Hematopoietic multipotent progenitor cell (in vitro differentiated cells): ENCODE measurements at regions not wholly inside any gene's neighbourhood (a gene's known extent, or its start where the extent isn't known, plus 50 kb on each side); places are given as distances from the start of the nearest gene placed in this dataset.
A peak's percentile ranks its signal among the peaks of the same experiment; 100 is the strongest.

Source experiments
- DNase-seq, 3 donors: peaks; one replicate each; pipeline ENCODE4 v3.0.0-alpha.2; 2011 to 2015; ENCODE audit warnings: low read depth in 2 of 3, low spot score in 2 of 3

DNA sequence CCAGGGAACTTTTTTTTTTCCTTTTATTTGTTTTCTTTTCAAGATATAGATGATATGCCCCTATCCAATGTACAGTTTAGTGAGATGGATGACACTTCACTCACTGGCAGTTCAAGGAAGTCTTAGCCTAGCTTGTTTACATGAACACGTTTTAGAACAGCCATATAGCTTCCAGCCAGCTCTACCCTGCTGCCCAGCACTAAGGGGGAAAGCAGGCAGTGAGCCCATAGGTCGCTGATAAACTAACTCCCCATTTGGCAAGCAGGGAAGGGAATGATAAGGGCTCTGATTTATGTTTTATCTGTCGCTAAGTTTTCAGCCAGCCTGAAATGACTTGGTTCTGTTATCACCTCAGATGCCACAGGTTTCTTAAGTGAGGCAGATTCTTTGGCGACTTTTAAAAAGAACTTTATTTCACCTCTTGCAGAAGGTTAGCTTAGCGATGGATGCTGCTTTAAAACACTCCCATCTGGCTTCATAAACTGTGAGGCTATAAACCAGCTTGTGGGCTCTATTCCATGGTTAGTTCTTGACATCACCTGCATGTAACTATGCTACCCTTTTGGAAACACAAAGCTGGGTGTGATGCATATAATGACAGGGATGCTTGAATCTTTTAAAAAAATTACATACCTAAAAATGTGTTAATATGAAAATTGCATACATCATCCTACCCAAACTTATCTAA, 348.4 kb downstream of the FBXO8 start:
- DNase-seq = no peak

DNA sequence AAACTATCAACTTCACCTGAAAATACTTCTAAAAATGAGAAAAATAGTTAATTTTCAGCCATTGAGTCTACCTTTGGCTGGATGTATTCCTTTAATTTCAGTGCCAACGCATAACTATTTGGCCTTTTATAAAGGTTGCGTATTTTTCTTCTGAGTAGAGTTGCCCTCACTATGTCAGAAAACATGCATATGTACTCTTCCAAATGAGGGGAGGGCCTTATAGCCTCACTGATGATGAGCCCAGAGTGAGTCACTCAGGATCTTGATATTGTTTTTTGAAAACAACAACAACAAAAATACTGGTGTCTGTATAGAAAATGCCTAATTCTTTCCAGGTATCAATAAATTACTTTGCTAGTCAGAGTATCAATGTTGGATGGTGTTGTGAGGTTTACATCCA, 349.3 kb downstream of the FBXO8 start:
- DNase-seq = no peak

DNA sequence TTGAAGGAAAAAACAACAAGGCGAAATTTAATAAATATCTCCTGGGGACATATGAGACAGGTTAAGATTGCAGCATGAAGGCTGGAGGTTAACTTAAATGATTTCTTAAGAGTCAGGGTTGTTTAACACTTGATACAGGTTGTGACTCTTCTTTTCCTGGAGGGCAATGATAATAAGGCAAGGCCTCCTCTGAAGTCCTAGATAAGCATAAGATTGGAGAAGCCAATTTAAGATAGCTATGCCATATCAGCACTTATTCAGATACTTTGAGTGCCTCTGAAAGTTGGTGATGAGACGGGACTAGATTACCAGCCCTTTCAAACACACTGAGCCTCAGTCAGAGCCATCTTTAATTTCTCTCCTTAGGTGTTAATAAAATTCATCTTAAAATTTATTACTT, 350.8 kb downstream of the FBXO8 start:
- DNase-seq = no peak

DNA sequence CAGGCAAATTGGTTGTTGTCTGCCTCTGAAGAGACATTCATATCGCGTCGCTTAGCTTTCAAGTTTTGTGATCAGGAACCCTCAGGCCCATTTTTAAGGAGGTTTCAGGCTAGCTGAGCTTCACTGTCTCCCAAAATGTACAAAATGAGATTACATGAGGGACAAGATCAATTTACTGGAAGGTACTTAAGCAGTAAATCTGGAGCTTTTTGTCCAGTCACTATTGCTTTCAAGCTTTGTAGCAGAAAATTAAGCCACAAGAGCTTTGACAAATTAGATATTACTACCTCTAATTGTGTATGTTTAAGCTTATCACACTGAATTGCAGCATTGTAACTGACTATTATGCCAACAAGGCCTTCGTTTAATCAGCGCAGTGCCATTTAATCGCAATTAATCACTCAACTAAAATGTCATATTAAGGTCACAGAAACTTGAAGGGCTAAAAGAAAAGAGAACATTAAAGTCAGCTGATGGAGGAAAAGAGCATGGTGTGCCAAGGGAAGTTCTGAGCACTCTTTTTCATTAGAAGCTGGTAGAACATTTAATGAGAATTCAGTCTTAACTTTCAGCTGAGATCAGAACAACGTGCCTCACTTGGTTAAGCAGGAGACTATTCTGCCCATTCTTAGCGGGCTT, 353.0 kb downstream of the FBXO8 start:
- DNase-seq = no peak

DNA sequence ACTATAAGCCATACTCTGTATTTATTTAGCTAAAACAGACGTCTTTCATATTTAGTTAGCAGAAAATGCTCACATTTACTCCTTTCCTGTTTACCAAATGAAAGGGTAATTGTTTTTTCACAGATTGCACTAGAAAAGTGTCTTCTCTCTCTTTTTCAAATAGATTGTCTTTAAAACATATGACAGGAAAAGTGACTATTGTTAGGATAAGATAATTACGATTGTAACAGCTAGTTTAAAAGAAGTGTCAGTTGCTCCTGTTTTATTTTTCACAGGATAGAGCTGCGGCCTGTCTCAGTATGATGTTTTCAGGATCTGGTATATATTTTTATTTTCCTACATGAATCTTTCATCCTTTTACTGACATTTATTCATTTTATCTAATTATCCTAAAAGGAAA, 353.5 kb downstream of the FBXO8 start:
- DNase-seq = no peak

DNA sequence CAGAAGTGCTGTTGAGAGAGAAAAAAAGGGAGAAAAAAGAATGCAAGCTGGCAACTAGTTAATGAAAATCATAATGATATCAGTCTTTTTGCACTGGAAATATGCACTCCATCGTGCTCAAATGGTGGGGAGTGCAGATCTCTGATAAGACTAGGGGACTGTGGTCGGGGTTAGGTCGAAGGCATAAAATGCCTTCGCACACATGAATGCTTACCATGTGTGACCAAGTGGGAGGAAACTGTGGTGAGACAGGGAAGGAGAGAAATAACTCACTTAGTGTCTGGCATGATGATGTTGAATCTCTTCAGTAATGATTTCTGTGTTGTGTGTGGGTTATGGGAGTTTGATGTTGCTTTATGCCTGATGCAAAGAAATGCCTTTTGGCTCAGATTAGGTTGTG, 358.9 kb downstream of the FBXO8 start:
- peak in 2 of 3 donors; percentile 82 to 96 for DNase-seq

DNA sequence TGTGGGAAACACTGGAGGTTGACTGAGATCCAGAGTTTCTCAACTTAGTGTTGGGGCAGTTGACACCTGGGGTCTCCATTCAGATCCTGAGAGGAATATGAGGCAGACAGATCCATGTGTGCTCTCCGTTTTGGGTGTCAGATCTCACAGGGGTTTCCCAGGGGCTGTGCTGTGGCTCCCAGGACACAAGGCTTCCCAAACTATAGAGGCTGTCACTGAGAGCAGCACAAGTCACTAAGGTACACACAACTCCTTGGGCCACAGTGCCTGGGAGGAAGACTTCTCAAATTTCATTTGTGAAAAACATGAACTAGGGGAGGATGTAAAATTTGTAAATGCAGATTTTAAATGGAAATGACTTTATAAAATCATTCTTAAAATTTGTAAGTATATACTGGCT, 363.6 kb downstream of the FBXO8 start:
- no peak for DNase-seq

DNA sequence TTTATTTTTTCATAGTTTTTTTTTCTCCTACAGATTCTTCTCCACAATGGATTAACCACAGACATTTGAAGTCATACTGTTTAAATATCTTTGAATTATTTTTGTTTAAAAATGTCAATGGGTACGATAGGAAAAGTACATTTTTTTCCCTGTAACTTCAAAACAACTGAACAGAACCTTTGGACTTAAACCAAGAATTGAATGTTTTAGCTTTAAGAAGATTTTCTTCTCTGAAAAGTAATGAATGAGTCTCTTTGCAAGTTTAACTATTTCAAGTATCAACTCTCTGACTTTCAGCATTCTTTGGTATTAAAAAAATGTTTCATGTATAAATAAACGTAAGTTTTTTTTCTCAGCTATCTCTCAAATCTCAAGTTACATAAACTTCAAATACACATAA, 364.3 kb downstream of the FBXO8 start:
- DNase-seq = no peak

DNA sequence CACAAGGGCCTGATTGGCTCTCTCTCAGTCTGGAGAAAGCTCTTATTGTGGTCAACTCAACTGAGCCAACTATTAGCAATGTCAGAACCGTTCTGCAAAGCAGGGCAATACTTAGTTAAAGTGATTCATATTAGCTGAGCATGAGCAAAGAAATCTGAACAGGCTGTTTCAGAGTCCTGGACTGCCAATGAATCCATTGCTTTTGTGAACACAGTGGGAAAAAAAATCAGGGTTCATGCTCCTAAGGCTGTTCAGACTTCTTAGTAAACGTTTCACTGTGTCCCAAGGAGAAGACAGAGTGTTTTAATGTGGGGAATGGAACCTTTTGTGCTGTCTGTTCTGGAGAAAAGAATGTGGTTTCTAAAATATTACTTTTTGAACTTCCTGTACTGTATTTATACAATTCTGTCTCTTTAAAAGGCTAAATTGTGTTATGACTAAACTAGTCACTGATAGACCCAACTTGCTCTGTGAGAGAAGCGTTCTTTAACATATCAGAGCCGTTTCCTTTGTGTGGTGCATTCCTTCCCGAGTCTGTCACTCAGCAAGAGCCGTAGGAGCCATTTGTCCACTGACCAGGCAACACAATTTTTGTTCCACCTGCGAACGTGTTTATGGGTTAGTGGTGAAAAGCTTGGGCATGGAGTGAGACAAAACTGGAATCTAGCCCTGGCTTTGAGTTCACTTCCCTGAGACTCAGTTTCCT, 366.1 kb downstream of the FBXO8 start:
- no peak for DNase-seq

DNA sequence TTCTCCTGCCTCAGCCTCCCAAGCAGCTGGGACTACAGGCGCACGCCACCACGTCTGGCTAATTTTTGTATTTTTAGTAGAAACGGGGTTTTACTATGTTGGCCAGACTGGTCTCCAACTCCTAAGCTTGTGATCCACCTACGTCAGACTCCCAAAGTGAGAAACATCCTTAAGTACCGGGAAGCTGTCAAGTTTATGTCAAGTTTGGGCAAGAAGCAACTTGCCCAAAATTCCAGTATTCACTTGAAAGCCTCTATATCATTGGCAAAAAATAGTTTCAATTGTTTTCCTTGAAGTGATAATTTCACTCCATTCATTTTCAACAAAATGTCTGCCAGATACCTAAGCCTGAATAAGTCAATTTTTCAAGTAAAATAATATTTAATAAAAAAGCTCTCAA, 370.0 kb downstream of the FBXO8 start:
- no peak for DNase-seq

DNA sequence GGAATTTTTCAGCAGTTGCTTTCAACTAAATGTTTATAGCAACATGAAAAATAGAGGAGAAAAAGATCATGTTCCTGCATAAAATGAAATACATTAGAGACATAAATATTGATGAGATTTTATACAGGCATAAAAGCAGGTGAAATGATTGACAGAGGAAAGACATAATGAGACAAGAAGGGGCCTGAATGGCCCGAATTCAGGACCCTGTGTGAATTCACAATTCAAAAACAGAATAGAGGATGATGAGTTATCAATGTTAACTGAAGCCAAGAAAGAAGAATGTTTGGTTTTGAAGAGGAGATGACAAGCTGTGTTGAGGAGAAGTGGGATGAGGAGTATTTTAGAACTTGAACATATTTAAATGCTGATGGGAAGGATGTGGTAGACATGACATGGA, 371.1 kb downstream of the FBXO8 start:
- no peak for DNase-seq

DNA sequence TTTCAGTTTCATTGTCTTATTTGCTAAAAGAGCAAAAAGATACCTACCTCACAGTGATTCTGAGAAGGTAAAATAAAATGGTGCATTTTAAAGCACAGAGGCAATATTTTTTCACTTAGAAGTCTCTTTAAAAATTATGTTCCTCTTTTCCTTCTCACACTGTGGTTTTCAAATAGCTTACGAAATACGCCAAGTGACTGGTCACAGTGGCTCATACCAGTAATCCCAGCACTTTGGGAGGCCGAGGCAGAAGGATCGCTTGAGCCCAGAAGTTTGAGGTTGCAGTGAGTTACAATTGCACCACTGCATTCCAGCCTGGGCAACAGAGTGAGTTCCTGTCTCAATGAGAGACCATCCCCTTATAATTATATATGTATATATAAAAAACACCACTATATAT, 372.6 kb downstream of the FBXO8 start:
- peak in 2 of 3 donors; percentile 12 to 47 for DNase-seq

DNA sequence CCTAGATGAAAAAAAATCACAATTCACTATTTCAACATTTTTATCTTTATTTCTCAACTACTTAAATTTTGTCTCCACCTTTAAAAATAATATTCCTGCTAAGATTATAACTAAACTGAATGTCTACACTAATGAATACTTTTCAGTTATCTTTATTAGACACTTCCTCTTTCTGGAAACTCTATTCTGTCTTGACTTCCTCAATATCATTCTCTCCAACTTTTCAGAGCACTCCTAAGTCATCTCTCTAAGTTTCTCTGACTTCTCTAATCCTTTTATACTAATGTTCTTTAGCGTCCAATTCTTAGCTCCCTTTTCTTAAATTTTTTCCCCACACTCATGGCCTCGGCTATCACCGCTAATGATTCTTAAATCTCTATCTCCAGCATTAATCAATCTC, 374.2 kb downstream of the FBXO8 start:
- DNase-seq = peak in 1 of 3 donors; percentile 52

DNA sequence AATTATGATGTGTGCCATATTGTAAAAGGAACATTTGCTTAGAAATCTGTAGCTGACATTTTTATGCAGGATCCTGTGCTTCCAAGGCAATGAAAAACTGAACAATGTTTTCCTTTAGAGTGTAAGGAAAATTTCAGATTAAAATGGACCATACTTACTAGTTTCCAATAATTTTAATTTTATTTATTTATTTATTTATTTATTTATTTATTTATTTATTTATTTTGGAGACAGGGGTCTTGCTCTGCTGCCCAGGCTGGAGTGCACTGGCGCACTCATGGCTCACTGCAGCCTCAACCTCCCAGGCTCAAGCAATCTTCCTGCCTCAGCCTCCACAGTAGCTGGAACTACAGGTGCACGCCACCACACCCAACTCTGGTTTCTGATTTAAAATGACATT, 369.8 kb upstream of the HAND2 start:
- DNase-seq = no peak

DNA sequence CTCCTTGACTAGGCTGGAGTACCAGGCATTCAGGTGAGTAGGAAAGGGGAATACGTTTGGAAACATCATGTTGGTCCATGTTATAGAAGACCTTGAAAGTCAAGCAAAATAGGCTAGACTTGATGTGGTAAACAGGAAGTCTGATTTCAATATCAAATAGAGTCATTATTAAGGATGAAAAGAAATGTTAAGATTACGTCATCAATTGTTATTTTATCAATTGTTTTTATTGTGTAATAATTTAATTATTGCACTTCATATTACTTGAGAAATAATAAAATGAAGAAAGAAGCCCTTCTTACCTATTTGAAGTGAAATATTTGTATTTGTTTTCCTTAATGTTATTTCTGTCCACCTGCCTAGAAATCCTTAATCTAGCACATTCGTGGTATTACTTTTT, 361.0 kb upstream of the HAND2 start:
- no peak for DNase-seq

DNA sequence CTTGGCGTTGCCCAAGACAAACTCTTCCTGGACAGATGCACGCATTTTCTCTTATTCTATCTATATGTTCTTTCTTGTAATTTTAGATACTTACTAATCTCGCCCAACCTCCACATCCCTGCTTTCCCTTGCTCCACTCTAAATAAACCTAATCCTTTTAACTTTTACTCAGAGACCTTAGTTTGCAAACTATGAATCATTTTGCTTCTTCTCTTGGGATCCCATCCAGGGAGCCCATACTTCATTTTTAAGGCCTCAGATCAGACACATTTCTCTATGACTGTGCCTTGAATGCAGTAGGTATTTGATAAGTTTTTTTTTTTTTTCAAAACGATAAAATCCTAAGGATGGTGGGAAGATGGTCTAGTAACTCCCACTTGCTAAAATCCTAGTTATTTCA, 353.8 kb upstream of the HAND2 start:
- no peak for DNase-seq

DNA sequence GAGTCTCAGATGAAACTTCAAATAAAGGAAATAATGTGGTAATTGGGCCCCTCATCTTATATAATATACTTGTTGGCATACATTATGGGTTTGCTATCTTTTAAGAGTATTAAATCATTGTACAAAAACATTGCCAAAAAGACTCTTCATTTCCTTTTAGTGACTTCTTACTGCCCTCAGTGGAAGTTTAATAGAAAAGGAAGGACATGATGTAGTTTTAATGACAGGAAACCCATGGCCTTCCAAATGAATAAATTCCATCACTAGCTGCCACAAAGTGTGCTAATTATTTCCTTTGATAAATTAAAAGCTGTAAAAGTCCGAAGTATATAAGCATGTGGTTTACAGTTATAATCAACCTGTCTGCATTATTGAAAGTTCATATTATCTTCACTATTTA, 350.9 kb upstream of the HAND2 start:
- no peak for DNase-seq

DNA sequence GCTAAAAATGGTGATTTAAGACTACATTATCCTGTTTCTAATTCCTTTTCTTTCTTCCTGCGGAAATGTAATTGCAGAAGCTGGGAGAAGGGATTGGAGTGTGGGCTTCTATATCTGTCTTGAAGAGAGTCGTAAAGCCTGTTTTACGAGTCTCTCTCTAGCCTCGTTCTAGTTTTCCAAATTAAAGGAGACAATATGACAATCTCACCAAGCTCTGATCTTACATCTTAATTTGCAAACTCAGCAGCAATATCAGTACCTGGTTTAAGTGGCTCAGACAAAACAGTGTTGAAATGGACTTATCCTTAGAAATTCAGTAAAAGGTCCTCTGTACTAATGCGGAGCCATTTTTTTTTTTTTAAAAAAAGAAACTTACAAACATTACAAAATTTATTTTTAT, 349.5 kb upstream of the HAND2 start:
- DNase-seq = no peak

DNA sequence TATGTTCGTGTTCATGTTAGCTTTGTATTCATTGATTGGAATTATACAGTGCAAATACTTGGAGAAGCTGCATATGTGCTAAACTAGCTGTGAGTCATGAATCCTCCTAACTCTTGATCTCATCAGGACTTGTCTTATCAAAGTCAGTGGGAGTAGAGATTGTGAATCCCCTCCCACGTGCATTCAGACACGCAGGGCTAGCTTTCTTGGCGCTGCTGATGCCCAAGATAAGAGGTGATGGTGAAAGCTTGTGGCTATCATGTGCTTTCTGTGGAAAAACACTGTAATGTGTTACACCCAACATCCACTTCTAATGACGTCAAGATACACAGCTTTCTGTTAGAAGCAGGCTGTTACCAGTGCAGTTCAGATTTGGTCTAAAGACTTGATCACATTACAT, 348.7 kb upstream of the HAND2 start:
- DNase-seq = no peak

DNA sequence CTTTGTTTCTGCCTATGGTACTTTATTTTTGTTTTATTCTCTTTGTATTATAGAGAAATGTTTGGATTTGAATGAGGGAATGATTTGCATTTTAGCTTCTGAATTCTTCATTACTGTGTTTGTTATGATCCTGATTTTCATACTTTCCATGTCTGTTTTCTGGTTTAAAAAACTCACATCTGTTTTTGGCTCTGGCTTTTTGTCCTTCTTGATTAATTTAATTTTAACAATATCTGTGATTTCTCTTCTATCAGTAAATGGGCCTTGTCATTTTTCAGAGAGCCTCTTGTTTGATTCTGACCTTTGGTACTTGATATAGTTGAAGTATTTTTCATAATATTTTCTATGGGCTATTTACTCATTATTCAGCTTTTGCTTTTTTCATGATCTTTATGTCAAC, 341.6 kb upstream of the HAND2 start:
- no peak for DNase-seq

DNA sequence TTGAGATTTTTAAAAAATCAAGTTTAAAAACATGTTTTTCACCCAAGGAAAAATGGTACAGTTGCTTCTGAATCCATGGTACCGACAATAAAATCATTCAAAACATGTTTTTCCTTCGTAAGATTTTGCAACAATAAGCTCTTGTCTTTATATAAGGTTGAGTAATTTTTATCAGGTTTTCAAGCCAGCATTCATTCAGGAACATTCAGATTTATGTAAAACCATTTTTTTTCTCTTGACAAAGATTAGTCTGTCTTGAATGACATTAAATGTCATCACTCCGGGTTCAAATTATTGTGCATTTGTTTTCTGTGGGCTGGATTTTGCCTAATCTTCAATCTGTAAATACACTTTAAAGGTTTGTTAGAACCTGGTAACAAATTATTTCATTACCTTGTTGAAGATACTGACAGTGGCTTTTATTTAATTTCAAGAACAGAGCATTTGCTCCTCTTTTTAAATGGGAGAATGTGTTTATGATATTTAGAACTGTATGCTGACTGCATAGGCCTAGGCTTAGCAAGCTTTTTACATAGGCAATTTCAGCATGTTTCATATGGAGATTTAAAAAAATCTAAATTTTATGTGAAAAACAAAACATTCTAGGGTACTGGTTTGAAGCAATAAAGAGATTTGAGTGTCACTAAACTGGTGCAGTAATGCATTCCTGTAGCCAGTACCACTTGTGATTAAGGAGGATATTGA, 336.4 kb upstream of the HAND2 start:
- no peak for DNase-seq

DNA sequence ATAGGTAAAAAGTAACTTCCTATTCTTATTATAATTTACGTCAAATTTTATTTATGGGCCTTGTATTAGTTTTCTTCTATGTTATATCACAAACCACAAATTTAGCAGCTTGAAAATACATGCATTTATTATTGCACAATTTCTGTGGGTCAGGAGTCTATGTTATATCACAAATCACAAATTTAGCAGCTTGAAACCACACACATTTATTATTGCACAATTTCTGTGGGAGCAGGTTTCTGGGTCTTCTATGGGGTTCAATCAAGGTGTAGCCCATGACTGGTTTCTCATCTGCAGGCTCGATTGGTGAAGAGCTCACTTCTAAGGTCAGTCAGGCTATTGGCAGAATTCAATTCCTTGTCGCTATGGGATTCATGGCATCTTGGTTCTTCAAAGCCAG, 332.7 kb upstream of the HAND2 start:
- no peak for DNase-seq
